OCI-LY7 (cell line): ENCODE measurements at regions not wholly inside any gene's neighbourhood (a gene's known extent, or its start where the extent isn't known, plus 50 kb on each side); places are given as distances from the start of the nearest gene placed in this dataset.
A peak's percentile ranks its signal among the peaks of the same experiment; 100 is the strongest.

Source experiments
- BruUV-seq: library from RNA; stranded (reverse); fragments of 400-500 nt; replicated peaks from 2 replicates; lab custom pipeline; 2021; lab: Mats Ljungman, UMichigan
- CTCF ChIA-PET: fragments of 300-600 bp; sonication (Branson Sonifier 250); formaldehyde crosslinking; loops from one replicate; lab custom pipeline; 2022; ENCODE audit warnings: antibody characterized with exemption; ENCODE audit not compliant: unreplicated experiment; lab: Charles Lee
- POLR2A ChIA-PET: fragments of 300-600 bp; sonication (Branson Sonifier 250); formaldehyde crosslinking; loops from one replicate; lab custom pipeline; 2022; ENCODE audit warnings: antibody characterized with exemption; lab: Charles Lee
- DNase-seq: peaks from one replicate; pipeline ENCODE4 v3.0.0-alpha.2; 2015; ENCODE audit warnings: low spot score
- H2AFZ ChIP-seq: fragments of 200-600 bp; sonication (generic), shearing (Covaris generic); 2 replicates; pipeline ENCODE4 v1.6.1; 2014; ENCODE audit warnings: mild to moderate bottlenecking, antibody characterized with exemption, low read length, moderate library complexity
- H3K27ac ChIP-seq: fragments of 200-600 bp; sonication (generic); 2 replicates; pipeline ENCODE4 v1.5.1; 2014; ENCODE audit warnings: mixed run types, low read depth, mild to moderate bottlenecking, moderate library complexity, low read length, inconsistent platforms; ENCODE audit not compliant: poor library complexity, severe bottlenecking
- H3K36me3 ChIP-seq: fragments of 200-600 bp; sonication (generic); 2 replicates; pipeline ENCODE4 v1.6.1; 2014; ENCODE audit warnings: mild to moderate bottlenecking, antibody characterized with exemption, low read length, moderate library complexity, mixed read lengths; ENCODE audit not compliant: insufficient read depth
- H3K4me1 ChIP-seq: fragments of 200-600 bp; sonication (generic); 2 replicates; pipeline ENCODE4 v1.5.1; 2014; ENCODE audit warnings: mild to moderate bottlenecking, low read length; ENCODE audit not compliant: insufficient read depth, poor library complexity, severe bottlenecking
- H3K4me2 ChIP-seq: fragments of 200-600 bp; sonication (generic); 2 replicates; pipeline ENCODE4 v1.6.1; 2014; ENCODE audit warnings: mild to moderate bottlenecking, low read length
- H3K4me3 ChIP-seq: fragments of 200-600 bp; sonication (generic); 2 replicates; pipeline ENCODE4 v1.5.1; 2014; ENCODE audit warnings: mild to moderate bottlenecking, low read depth, low read length; ENCODE audit not compliant: poor library complexity, severe bottlenecking
- H3K79me2 ChIP-seq: fragments of 200-600 bp; sonication (generic); 2 replicates; pipeline ENCODE4 v1.6.1; 2016; ENCODE audit warnings: low read depth, mild to moderate bottlenecking, low read length, moderate library complexity, mixed read lengths; ENCODE audit not compliant: insufficient read depth
- H3K9me2 ChIP-seq: fragments of 200-600 bp; sonication (generic); 2 replicates; pipeline ENCODE4 v1.6.1; 2016; ENCODE audit warnings: mild to moderate bottlenecking, low read length, mixed read lengths; ENCODE audit not compliant: insufficient read depth
- H3K9me3 ChIP-seq: fragments of 200-600 bp; sonication (generic); 2 replicates; pipeline ENCODE4 v1.6.1; 2014; ENCODE audit warnings: mild to moderate bottlenecking, mixed run types, low read length, mixed read lengths
- H4K20me1 ChIP-seq: fragments of 200-600 bp; sonication (generic); 2 replicates; pipeline ENCODE4 v1.6.1; 2014; ENCODE audit warnings: mild to moderate bottlenecking, antibody characterized with exemption, low read length, moderate library complexity, mixed read lengths; ENCODE audit not compliant: insufficient read depth
- EZH2phosphoT487 ChIP-seq: fragments of 200-600 bp; sonication (generic); IDR thresholded peaks from 2 replicates; pipeline ENCODE4 v1.6.1; 2018; ENCODE audit warnings: low read depth, borderline replicate concordance, mild to moderate bottlenecking, mixed run types, antibody characterized with exemption, low read length, moderate library complexity, mixed read lengths
- intact Hi-C: fragments of 100-400 bp; cut with micrococcal nuclease; formaldehyde crosslinking; loops from one replicate; pipeline ENCODE4 v1.10.0; 2022; ENCODE audit not compliant: unreplicated experiment
- TF ChIP-seq, protein P1 (sequence below): fragments of 200-600 bp; sonication (generic); conservative IDR thresholded peaks from 2 replicates; pipeline ENCODE4 v1.5.1; 2014; ENCODE audit warnings: mild to moderate bottlenecking, antibody characterized with exemption, low read length, moderate library complexity, mixed read lengths

DNA sequence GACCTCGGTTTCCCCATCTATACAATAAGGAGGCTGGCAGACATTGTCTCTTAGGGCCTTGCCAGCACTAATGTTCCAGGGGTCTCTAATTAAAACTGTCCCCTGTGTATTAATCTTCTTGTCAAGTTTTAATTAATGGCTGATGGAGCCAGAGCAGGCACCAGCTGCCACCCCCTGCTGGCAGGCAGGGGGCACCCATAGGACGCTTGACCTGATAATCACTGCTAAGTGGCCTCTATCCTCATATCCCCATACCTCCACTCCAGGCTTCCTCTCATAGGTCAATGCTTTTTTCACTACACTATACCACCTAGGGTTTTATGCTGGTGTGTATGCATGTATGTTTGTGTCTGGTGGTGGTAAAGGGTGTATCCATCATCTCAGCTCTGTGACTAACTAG, 89.4 kb downstream of the EFNB1 start:
- Histone ChIP-seq H3K36me3 (no peaks in the 10 kb centered on the region), H3K27ac (no peak overlapping the region), H3K79me2 (no peaks in the 10 kb centered on the region), H2AFZ (no peak overlapping the region), H3K4me1 (no peaks in the 10 kb centered on the region), H3K4me3 (no peak overlapping the region), H4K20me1 (no peaks in the 10 kb centered on the region), H3K4me2 (no peak overlapping the region), H3K9me2 (no peaks in the 10 kb centered on the region), H3K9me3 (no peaks in the 10 kb centered on the region)
- ChIA-PET CTCF (no interaction called here), POLR2A (no interaction called here)
- DNase-seq, result no peak
- TF ChIP-seq, protein P1, sequence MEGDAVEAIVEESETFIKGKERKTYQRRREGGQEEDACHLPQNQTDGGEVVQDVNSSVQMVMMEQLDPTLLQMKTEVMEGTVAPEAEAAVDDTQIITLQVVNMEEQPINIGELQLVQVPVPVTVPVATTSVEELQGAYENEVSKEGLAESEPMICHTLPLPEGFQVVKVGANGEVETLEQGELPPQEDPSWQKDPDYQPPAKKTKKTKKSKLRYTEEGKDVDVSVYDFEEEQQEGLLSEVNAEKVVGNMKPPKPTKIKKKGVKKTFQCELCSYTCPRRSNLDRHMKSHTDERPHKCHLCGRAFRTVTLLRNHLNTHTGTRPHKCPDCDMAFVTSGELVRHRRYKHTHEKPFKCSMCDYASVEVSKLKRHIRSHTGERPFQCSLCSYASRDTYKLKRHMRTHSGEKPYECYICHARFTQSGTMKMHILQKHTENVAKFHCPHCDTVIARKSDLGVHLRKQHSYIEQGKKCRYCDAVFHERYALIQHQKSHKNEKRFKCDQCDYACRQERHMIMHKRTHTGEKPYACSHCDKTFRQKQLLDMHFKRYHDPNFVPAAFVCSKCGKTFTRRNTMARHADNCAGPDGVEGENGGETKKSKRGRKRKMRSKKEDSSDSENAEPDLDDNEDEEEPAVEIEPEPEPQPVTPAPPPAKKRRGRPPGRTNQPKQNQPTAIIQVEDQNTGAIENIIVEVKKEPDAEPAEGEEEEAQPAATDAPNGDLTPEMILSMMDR, result 0 out of 2 replicates have a peak, but pooled peaks have one; percentile 12
- no peak for TF ChIP-seq EZH2phosphoT487
- BruUV-seq, result no TSS peak
- intact Hi-C loops, result no loop called here

DNA sequence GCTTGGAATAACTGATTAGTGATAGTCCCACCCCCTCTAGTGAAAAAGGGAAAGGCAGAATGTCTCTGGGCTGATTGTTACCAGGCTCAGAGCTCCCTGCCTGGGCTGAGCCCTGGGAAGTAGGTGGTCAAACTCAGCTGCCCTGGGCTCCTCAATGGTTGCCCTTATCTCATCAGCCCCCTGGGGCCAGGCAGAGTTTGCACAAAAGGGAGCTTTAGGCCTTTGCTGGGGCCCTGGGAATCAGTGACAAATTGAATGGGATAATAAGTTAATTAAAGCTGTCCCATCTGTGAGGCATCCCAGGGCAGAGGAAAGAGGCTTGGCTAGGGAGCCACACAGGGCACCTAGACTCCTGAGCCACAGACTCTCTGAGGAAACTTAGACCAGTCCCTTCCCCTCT, 89.0 kb downstream of the EFNB1 start:
- intact Hi-C loops, result no loop called here
- BruUV-seq, result no TSS peak
- CTCF ChIA-PET, result no interaction called here
- Histone ChIP-seq H3K9me2 (no peaks in the 10 kb centered on the region), H3K4me3 (no peak overlapping the region), H4K20me1 (no peaks in the 10 kb centered on the region), H3K4me1 (no peaks in the 10 kb centered on the region), H3K4me2 (no peak overlapping the region), H2AFZ (no peak overlapping the region), H3K36me3 (no peaks in the 10 kb centered on the region), H3K79me2 (no peaks in the 10 kb centered on the region), H3K9me3 (no peaks in the 10 kb centered on the region), H3K27ac (no peak overlapping the region)
- POLR2A ChIA-PET, result no interaction called here
- DNase-seq, result no peak
- TF ChIP-seq, protein P1, result no peak
- no peak for TF ChIP-seq EZH2phosphoT487

DNA sequence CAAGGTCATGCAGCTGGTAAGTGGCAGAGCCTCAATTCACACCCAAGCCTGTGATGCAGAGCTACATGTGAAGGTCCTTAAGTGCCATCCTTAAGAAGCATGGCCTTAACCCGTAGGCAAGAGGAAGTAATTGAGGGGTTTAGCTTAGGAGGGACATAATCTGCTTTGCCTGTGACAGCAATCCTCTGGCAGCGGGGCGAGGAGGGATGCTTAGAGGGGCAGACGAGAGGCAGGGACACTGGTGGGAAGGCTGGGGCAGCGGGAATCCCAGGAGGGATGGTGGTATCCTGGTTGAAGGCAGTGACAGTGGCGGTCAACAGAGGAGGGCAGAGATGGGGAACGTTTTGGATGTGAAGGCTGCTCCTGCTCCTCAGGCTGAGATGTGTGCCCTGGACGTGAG, 88.1 kb downstream of the EFNB1 start:
- DNase-seq, result no peak
- no peaks in the 10 kb centered on the region for H3K36me3 ChIP-seq
- H3K79me2 ChIP-seq, result no peaks in the 10 kb centered on the region
- H3K4me3 ChIP-seq, result no peak overlapping the region
- TF ChIP-seq, protein P1, result no peak
- no peak for TF ChIP-seq EZH2phosphoT487
- H4K20me1 ChIP-seq, result no peaks in the 10 kb centered on the region
- ChIA-PET CTCF (no interaction called here), POLR2A (no interaction called here)
- no peaks in the 10 kb centered on the region for H3K9me3 ChIP-seq
- no peak overlapping the region for H3K27ac ChIP-seq
- H2AFZ ChIP-seq, result no peak overlapping the region
- H3K4me2 ChIP-seq, result no peak overlapping the region
- no peaks in the 10 kb centered on the region for H3K9me2 ChIP-seq
- BruUV-seq, result no TSS peak
- intact Hi-C loops, result no loop called here
- no peaks in the 10 kb centered on the region for H3K4me1 ChIP-seq
